Astrocyte (in vitro differentiated cells and primary cell): ENCODE measurements at regions not wholly inside any gene's neighbourhood (a gene's known extent, or its start where the extent isn't known, plus 50 kb on each side); places are given as distances from the start of the nearest gene placed in this dataset.

ENCODE experiments used
- EZH2 ChIP-seq: IDR thresholded peaks from 2 replicates; pipeline ENCODE4 v1.6.1; 2012; ENCODE audit warnings: mild to moderate bottlenecking, low read length, inconsistent platforms; ENCODE audit not compliant: insufficient read depth
- TF ChIP-seq, protein P1 (sequence below): IDR thresholded peaks from 2 replicates; pipeline ENCODE4 v1.5.1; 2011; ENCODE audit warnings: low read depth, mild to moderate bottlenecking, inconsistent platforms, low read length, moderate library complexity; ENCODE audit not compliant: insufficient read depth

GRCh38 chr4:32775049-32775448, 2054.9 kb downstream of the PCDH7 start:
- TF ChIP-seq, protein P1, sequence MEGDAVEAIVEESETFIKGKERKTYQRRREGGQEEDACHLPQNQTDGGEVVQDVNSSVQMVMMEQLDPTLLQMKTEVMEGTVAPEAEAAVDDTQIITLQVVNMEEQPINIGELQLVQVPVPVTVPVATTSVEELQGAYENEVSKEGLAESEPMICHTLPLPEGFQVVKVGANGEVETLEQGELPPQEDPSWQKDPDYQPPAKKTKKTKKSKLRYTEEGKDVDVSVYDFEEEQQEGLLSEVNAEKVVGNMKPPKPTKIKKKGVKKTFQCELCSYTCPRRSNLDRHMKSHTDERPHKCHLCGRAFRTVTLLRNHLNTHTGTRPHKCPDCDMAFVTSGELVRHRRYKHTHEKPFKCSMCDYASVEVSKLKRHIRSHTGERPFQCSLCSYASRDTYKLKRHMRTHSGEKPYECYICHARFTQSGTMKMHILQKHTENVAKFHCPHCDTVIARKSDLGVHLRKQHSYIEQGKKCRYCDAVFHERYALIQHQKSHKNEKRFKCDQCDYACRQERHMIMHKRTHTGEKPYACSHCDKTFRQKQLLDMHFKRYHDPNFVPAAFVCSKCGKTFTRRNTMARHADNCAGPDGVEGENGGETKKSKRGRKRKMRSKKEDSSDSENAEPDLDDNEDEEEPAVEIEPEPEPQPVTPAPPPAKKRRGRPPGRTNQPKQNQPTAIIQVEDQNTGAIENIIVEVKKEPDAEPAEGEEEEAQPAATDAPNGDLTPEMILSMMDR = peak; percentile 31
- TF ChIP-seq EZH2 = no peak
